ENCODE measurements at regions not wholly inside any gene's neighbourhood (a gene's known extent, or its start where the extent isn't known, plus 50 kb on each side); places are given as distances from the start of the nearest gene placed in this dataset.
"Not testable (repeated sequence)": the region's sequence is repeated elsewhere in the genome, so short reads cannot be mapped to it uniquely, and the experiment has no call there.

DNA sequence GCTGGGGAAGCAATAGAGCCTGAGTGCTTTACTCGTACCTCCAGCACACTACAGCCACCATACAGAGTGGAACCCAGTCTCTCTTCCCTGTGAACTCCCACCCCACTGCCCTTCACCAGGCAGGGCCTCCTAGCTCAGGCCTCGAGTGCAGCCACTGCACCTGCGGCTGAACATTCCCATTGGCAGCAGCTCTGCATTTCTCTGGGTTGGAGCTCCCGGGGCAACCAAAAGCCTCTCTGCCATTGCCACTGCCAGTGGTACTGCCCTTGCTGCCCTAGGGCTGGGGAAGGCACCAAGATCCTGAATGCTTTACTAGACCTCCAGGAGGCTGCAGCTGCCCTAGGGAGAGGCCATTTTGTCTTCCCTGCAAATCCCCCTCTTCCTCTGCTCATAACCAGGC lies 266.8 kb downstream of the TDRD3 start:
- Histone ChIP-seq H3K9me3 (ENCODE audit: insufficient read depth, low read depth) (no peaks in the 10 kb centered on the region), H3K4me3 (no peak overlapping the region), H2AFZ (no peak overlapping the region), H3K4me2 (no peak overlapping the region), H4K20me1 (ENCODE audit: insufficient read depth) (no peaks in the 10 kb centered on the region), H3F3A (ENCODE audit: insufficient read depth, low read depth) (no peaks in the 10 kb centered on the region), H3K4me1 (replicated peaks; ENCODE audit: insufficient read depth) (no peaks in the 10 kb centered on the region), H3K36me3 (ENCODE audit: low read depth) (no peaks in the 10 kb centered on the region), H3K9me2 (ENCODE audit: insufficient read depth) (no peaks in the 10 kb centered on the region; the same call in 1 of the 2 replicates), H3K27me3 (ENCODE audit: insufficient read depth, low read depth) (no peaks in the 10 kb centered on the region), H3K79me2 (ENCODE audit: low read depth) (no peaks in the 10 kb centered on the region), H3K27ac (no peak overlapping the region)
- ChIA-PET CTCF (no interaction called here), POLR2A (ENCODE audit: unreplicated experiment) (no interaction called here)
- DNase-seq, result no peak
- TF ChIP-seq, protein P1, sequence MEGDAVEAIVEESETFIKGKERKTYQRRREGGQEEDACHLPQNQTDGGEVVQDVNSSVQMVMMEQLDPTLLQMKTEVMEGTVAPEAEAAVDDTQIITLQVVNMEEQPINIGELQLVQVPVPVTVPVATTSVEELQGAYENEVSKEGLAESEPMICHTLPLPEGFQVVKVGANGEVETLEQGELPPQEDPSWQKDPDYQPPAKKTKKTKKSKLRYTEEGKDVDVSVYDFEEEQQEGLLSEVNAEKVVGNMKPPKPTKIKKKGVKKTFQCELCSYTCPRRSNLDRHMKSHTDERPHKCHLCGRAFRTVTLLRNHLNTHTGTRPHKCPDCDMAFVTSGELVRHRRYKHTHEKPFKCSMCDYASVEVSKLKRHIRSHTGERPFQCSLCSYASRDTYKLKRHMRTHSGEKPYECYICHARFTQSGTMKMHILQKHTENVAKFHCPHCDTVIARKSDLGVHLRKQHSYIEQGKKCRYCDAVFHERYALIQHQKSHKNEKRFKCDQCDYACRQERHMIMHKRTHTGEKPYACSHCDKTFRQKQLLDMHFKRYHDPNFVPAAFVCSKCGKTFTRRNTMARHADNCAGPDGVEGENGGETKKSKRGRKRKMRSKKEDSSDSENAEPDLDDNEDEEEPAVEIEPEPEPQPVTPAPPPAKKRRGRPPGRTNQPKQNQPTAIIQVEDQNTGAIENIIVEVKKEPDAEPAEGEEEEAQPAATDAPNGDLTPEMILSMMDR (conservative IDR thresholded peaks at IDR 0.05), result no peak
- no peak for TF ChIP-seq EZH2 (IDR thresholded peaks at IDR 0.05; ENCODE audit: low read depth)
- no TSS peak for BruUV-seq (replicated peaks)
- intact Hi-C loops (cut with micrococcal nuclease; ENCODE audit: unreplicated experiment), result no loop called here

DNA sequence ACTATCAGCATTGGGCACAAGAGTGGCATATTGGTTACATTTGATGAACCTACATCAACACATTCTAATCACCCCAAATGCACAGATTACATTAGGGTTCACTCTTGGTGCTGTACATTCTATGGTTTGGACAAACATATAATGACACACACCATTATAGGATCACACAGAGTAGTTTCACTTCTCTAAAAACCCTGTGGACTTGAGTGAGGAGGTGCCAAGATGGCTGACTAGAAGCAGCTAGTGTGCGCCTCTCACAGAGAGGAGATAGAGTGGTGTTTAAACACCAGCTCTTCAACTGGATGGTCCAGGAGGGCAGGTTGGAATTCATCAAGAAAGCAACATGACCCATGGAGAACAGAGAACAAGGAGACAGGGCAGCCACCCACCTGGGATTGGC lies 265.6 kb downstream of the TDRD3 start:
- no peaks in the 10 kb centered on the region for H3F3A ChIP-seq (ENCODE audit: insufficient read depth, low read depth)
- no peak for DNase-seq
- H2AFZ ChIP-seq, result no peak overlapping the region
- no peaks in the 10 kb centered on the region for H3K4me1 ChIP-seq (replicated peaks; ENCODE audit: insufficient read depth)
- H3K79me2 ChIP-seq (ENCODE audit: low read depth), result no peaks in the 10 kb centered on the region
- ChIA-PET POLR2A (ENCODE audit: unreplicated experiment) (no interaction called here), CTCF (no interaction called here)
- no peaks in the 10 kb centered on the region for H3K9me3 ChIP-seq (ENCODE audit: insufficient read depth, low read depth)
- no peak for TF ChIP-seq EZH2 (IDR thresholded peaks at IDR 0.05; ENCODE audit: low read depth)
- TF ChIP-seq, protein P1 (conservative IDR thresholded peaks at IDR 0.05), result no peak
- no peak overlapping the region for H3K4me3 ChIP-seq
- intact Hi-C loops (cut with micrococcal nuclease; ENCODE audit: unreplicated experiment), result no loop called here
- H4K20me1 ChIP-seq (ENCODE audit: insufficient read depth), result no peaks in the 10 kb centered on the region
- no peaks in the 10 kb centered on the region for H3K27me3 ChIP-seq (ENCODE audit: insufficient read depth, low read depth)
- H3K9me2 ChIP-seq (ENCODE audit: insufficient read depth), result no peaks in the 10 kb centered on the region
- no TSS peak for BruUV-seq (replicated peaks)
- no peaks in the 10 kb centered on the region for H3K36me3 ChIP-seq (ENCODE audit: low read depth)
- no peak overlapping the region for H3K4me2 ChIP-seq
- H3K27ac ChIP-seq, result no peak overlapping the region

DNA sequence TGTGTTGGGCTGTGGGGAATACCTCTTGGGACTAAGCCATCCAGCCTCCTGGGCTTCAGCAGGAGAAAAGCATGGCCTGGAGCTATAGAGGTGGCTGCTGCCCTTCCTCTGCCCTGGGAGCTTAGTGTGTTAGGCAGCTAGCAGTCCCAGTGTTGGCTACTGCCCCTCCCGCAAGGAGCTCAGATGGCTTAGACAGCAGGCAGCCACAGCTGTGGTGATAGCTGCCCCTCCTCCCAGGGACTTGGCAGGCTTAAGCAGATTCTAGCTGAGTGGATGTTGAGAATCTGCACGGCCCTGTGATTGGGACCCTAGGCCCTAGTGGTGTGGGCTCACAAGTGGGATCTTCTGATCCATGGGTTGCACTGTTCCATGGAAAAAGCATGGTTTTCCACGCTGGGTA lies 264.5 kb downstream of the TDRD3 start:
- Histone ChIP-seq H3K4me2 (no peak overlapping the region), H3K9me3 (ENCODE audit: insufficient read depth, low read depth) (no peaks in the 10 kb centered on the region), H3K4me1 (replicated peaks; ENCODE audit: insufficient read depth) (no peaks in the 10 kb centered on the region), H3F3A (ENCODE audit: insufficient read depth, low read depth) (no peaks in the 10 kb centered on the region), H3K27ac (no peak overlapping the region), H3K27me3 (ENCODE audit: insufficient read depth, low read depth) (no peaks in the 10 kb centered on the region), H3K9me2 (ENCODE audit: insufficient read depth) (no peaks in the 10 kb centered on the region), H2AFZ (no peak overlapping the region), H4K20me1 (ENCODE audit: insufficient read depth) (no peaks in the 10 kb centered on the region), H3K4me3 (no peak overlapping the region), H3K79me2 (ENCODE audit: low read depth) (no peaks in the 10 kb centered on the region), H3K36me3 (ENCODE audit: low read depth) (no peaks in the 10 kb centered on the region)
- intact Hi-C loops (cut with micrococcal nuclease; ENCODE audit: unreplicated experiment), result no loop called here
- BruUV-seq (replicated peaks), result no TSS peak
- POLR2A ChIA-PET (ENCODE audit: unreplicated experiment), result no interaction called here
- CTCF ChIA-PET, result no interaction called here
- TF ChIP-seq, protein P1 (conservative IDR thresholded peaks at IDR 0.05), result no peak
- no peak for TF ChIP-seq EZH2 (IDR thresholded peaks at IDR 0.05; ENCODE audit: low read depth)
- no peak for DNase-seq

DNA sequence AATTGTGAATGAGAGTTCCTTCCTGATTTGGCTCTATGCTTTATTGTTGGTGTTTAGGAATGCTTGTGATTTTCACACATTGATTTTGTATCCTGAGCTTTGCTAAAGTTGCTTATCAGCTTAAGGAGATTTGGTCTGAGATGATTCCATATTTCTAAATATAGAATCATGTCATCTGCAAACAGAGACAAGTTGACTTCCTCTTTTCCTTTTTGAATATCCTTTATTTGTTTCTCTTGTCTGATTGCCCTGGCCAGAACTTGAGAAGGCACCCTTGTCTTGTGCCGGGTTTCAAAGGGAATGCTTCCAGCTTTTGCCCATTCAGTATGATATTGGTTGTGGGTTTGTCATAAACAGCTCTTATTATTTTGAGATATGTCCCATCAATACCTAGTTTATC lies 260.6 kb downstream of the TDRD3 start:
- H3K79me2 ChIP-seq (ENCODE audit: low read depth); BruUV-seq (replicated peaks); H3K4me3 ChIP-seq; POLR2A ChIA-PET (ENCODE audit: unreplicated experiment); H3K27me3 ChIP-seq (ENCODE audit: insufficient read depth, low read depth); CTCF ChIA-PET; H3F3A ChIP-seq (ENCODE audit: insufficient read depth, low read depth); H3K4me2 ChIP-seq; H3K9me3 ChIP-seq (ENCODE audit: insufficient read depth, low read depth); H3K9me2 ChIP-seq (ENCODE audit: insufficient read depth); H3K27ac ChIP-seq; H3K4me1 ChIP-seq (replicated peaks; ENCODE audit: insufficient read depth); H4K20me1 ChIP-seq (ENCODE audit: insufficient read depth); DNase-seq; H3K36me3 ChIP-seq (ENCODE audit: low read depth); H2AFZ ChIP-seq: not testable (repeated sequence)
- intact Hi-C loops (cut with micrococcal nuclease; ENCODE audit: unreplicated experiment), result loop anchor here (10.0 kb wide), 1 partner anchor 1297 kb away; no protein-coding TSS in a partner anchor
